NCI-H1417 (cell line): ENCODE measurements at regions not wholly inside any gene's neighbourhood (a gene's known extent, or its start where the extent isn't known, plus 50 kb on each side); places are given as distances from the start of the nearest gene placed in this dataset.

Experiments
- DNase-seq, 3 experiments: peaks; one replicate each; lab custom pipeline; 2025; lab: John Stamatoyannopoulos, UW

GRCh38 chr7:7051206-7051877, 131.0 kb upstream of the C1GALT1 start:
- DNase-seq: no peak

GRCh38 chr7:7054252-7054830, 128.0 kb upstream of the C1GALT1 start:
- DNase-seq: no peak

GRCh38 chr7:7060828-7061599, 121.3 kb upstream of the C1GALT1 start:
- DNase-seq: no peak

- DNase-seq: no peak
Measured at GRCh38 chr7:7077945-7078344, 104.4 kb upstream of the C1GALT1 start.

- DNase-seq: no peak
Measured at GRCh38 chr7:7080802-7081201, 101.5 kb upstream of the C1GALT1 start.

- DNase-seq: no peak
Measured at GRCh38 chr7:7090460-7090859, 91.9 kb upstream of the C1GALT1 start.

- no peak for DNase-seq
Measured at GRCh38 chr7:7098280-7098818, 84.0 kb upstream of the C1GALT1 start.

- DNase-seq: peak; percentile 20 to 60 (median 32)
Measured at GRCh38 chr7:7099584-7100014, 82.7 kb upstream of the C1GALT1 start.

- DNase-seq: peak; percentile 62 to 90 (median 68)
Measured at GRCh38 chr7:7100432-7100849, 81.9 kb upstream of the C1GALT1 start.

GRCh38 chr7:7102906-7103305, 79.4 kb upstream of the C1GALT1 start:
- DNase-seq: no peak

- DNase-seq: peak in 2 of 3 experiments; percentile 61 to 72
Measured at GRCh38 chr7:7103343-7104313, 78.7 kb upstream of the C1GALT1 start.

- DNase-seq: no peak
Measured at GRCh38 chr7:7104314-7104698, 78.0 kb upstream of the C1GALT1 start.

GRCh38 chr7:7104971-7105370, 77.4 kb upstream of the C1GALT1 start:
- DNase-seq: no peak

GRCh38 chr7:7105800-7106582, 76.4 kb upstream of the C1GALT1 start:
- no peak for DNase-seq

GRCh38 chr7:7108931-7109330, 73.4 kb upstream of the C1GALT1 start:
- DNase-seq: no peak

- peak in 1 of 3 experiments; percentile 54 for DNase-seq
Measured at GRCh38 chr7:7109934-7110333, 72.4 kb upstream of the C1GALT1 start.

- DNase-seq: no peak
Measured at GRCh38 chr7:7110706-7111105, 71.6 kb upstream of the C1GALT1 start.

GRCh38 chr7:7112868-7113267, 69.5 kb upstream of the C1GALT1 start:
- DNase-seq: no peak

GRCh38 chr7:7114575-7115291, 67.6 kb upstream of the C1GALT1 start:
- DNase-seq: peak in 2 of 3 experiments; percentile 77 to 89

- DNase-seq: no peak
Measured at GRCh38 chr7:7117935-7118586, 64.3 kb upstream of the C1GALT1 start.
